ENCODE measurements at regions not wholly inside any gene's neighbourhood (a gene's known extent, or its start where the extent isn't known, plus 50 kb on each side); places are given as distances from the start of the nearest gene placed in this dataset.

GRCh38 chr6:2565499-2565898, 185.2 kb downstream of the MYLK4 start (continued):
- peak; percentile 63; the same call in 1 of the 2 replicates for TF ChIP-seq ZNF256 (CRISPR knock-in tag; conservative IDR thresholded peaks at IDR 0.05)
- 0 out of 2 replicates have a peak, but pooled peaks have one; percentile 44 for TF ChIP-seq THRA (CRISPR knock-in tag; IDR thresholded peaks at IDR 0.05; ENCODE audit: borderline replicate concordance)
- TF ChIP-seq PRMT3 (CRISPR knock-in tag; IDR thresholded peaks at IDR 0.05; ENCODE audit: borderline replicate concordance, low read depth), result no peak
- no peak for TF ChIP-seq E2F2 (CRISPR knock-in tag; IDR thresholded peaks at IDR 0.05; ENCODE audit: borderline replicate concordance)
- no peak for TF ChIP-seq ARID2 (CRISPR knock-in tag; IDR thresholded peaks at IDR 0.05; ENCODE audit: borderline replicate concordance)
- TF ChIP-seq ELF1 (CRISPR knock-in tag; IDR thresholded peaks at IDR 0.05), result no peak
- no peak for TF ChIP-seq YEATS4 (CRISPR knock-in tag; IDR thresholded peaks at IDR 0.05; ENCODE audit: borderline replicate concordance)
- peak; percentile 15; the same call in 1 of the 2 replicates for TF ChIP-seq TRIM24 (CRISPR knock-in tag; IDR thresholded peaks at IDR 0.05)
- TF ChIP-seq HMGXB3 (CRISPR knock-in tag; IDR thresholded peaks at IDR 0.05; ENCODE audit: borderline replicate concordance), result no peak
- 0 out of 2 replicates have a peak, but pooled peaks have one; percentile 28 for TF ChIP-seq MEIS2 (CRISPR knock-in tag; IDR thresholded peaks at IDR 0.05)
- TF ChIP-seq FOXK2 (IDR thresholded peaks at IDR 0.05), result no peak
- peak; percentile 49 for TF ChIP-seq HNF1A (IDR thresholded peaks at IDR 0.05; ENCODE audit: low read depth)
- TF ChIP-seq HNF1A (CRISPR knock-in tag; IDR thresholded peaks at IDR 0.05; ENCODE audit: borderline replicate concordance), result peak; percentile 56; the same call in 1 of the 2 replicates
- no peak for TF ChIP-seq ZBTB42 (CRISPR knock-in tag; IDR thresholded peaks at IDR 0.05)
- no peak for TF ChIP-seq GZF1 (CRISPR knock-in tag; IDR thresholded peaks at IDR 0.05)
- peak; percentile 75; the same call in 1 of the 2 replicates for TF ChIP-seq MIER3 (CRISPR knock-in tag; IDR thresholded peaks at IDR 0.05; ENCODE audit: borderline replicate concordance)
- no peak for TF ChIP-seq REXO4 (CRISPR knock-in tag; IDR thresholded peaks at IDR 0.05; ENCODE audit: borderline replicate concordance)
- TF ChIP-seq SOX5 (CRISPR knock-in tag; IDR thresholded peaks at IDR 0.05; ENCODE audit: borderline replicate concordance), result peak; percentile 73
- TF ChIP-seq MAX (IDR thresholded peaks at IDR 0.05), result 0 out of 2 replicates have a peak, but pooled peaks have one; percentile 44
- no peak for TF ChIP-seq PAX8 (CRISPR knock-in tag; IDR thresholded peaks at IDR 0.05; ENCODE audit: borderline replicate concordance)
